Femur (tissue), 1 donor: ENCODE measurements at regions not wholly inside any gene's neighbourhood (a gene's known extent, or its start where the extent isn't known, plus 50 kb on each side); places are given as distances from the start of the nearest gene placed in this dataset.
"Not testable (repeated sequence)": the region's sequence is repeated elsewhere in the genome, so short reads cannot be mapped to it uniquely, and the experiment has no call there.

ENCODE experiments used
- DNase-seq: peaks from one replicate; pipeline ENCODE4 v3.0.0-alpha.2; 2017

- DNase-seq, result not testable (repeated sequence)
Measured at GRCh38 chr15:24557281-24557680, 118.3 kb upstream of the NPAP1 start.

GRCh38 chr15:24607636-24608035 lies 67.9 kb upstream of the NPAP1 start:
- no peak for DNase-seq

- no peak for DNase-seq
Measured at GRCh38 chr15:24617646-24618045, 57.9 kb upstream of the NPAP1 start.

GRCh38 chr15:24621630-24622215 lies 53.9 kb upstream of the NPAP1 start:
- DNase-seq, result no peak
